SH-SY5Y (cell line): ENCODE measurements at regions not wholly inside any gene's neighbourhood (a gene's known extent, or its start where the extent isn't known, plus 50 kb on each side); places are given as distances from the start of the nearest gene placed in this dataset.

Source experiments
- GATA2 ChIP-seq: IDR thresholded peaks from 2 replicates; pipeline ENCODE4 v1.6.1; 2011; ENCODE audit warnings: mild to moderate bottlenecking, low read depth, low read length
- GATA3 ChIP-seq: IDR thresholded peaks from 2 replicates; pipeline ENCODE4 v1.6.1; 2011; ENCODE audit warnings: low read depth, mild to moderate bottlenecking, low read length, moderate library complexity

DNA sequence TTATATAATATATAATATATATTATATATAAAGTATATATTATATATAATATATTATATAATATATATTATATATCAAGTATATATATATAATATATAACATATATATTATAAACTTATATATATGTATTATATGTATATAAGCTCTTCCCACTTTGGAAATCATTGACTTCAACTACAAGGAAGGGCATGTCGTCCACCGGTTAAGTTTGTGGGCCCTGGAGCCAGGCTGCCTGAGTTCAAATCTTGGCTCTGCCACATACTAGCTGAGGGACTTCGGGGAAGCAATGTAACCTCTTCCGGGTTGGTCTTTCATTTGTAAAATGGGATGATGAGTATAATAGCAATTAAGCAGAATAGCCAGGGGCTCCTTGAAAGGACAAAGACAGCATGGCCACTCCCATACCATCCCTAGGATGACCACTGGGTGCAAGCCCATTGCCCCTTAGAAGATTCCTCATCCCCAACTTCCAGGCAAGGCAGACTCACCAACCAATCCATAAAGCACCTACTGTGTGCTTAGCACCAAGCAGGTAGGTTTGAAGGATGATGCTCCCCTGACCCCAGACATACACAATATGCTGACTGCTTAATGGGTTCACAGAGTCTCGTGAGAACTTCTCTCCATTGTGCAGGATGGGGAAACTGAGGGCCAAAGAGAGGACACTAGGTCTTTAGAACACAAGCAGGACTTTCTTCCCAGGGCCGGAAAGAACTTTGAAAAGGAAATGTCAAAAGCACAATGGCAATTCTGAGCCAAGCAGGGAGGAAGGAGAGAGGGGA lies 163.2 kb downstream of the MRPL14 start:
- TF ChIP-seq GATA2 = no peak
- TF ChIP-seq GATA3 = no peak
